Duodenal mucosa (tissue), 2 donors: ENCODE measurements at regions not wholly inside any gene's neighbourhood (a gene's known extent, or its start where the extent isn't known, plus 50 kb on each side); places are given as distances from the start of the nearest gene placed in this dataset.
"Not testable (repeated sequence)": the region's sequence is repeated elsewhere in the genome, so short reads cannot be mapped to it uniquely, and the experiment has no call there.

ENCODE experiments used
- H3K27ac ChIP-seq: one replicate; pipeline ENCODE4 v1.7.0; 2013; ENCODE audit warnings: low read depth, low read length
- H3K27me3 ChIP-seq, 2 donors: one replicate each; pipeline ENCODE4 v1.7.0; 2013; ENCODE audit warnings: low read length in 2 of 2, control low read depth in 1 of 2; ENCODE audit not compliant: insufficient read depth in 2 of 2, control insufficient read depth in 1 of 2
- H3K36me3 ChIP-seq, 2 donors: one replicate each; pipeline ENCODE4 v1.7.0; 2013; ENCODE audit warnings: low read length in 2 of 2, control low read depth in 1 of 2; ENCODE audit not compliant: insufficient read depth in 2 of 2, control insufficient read depth in 1 of 2
- H3K4me1 ChIP-seq, 2 donors: one replicate each; pipeline ENCODE4 v1.7.0; 2013; ENCODE audit warnings: low read length in 2 of 2, control low read depth in 1 of 2; ENCODE audit not compliant: insufficient read depth in 2 of 2, control insufficient read depth in 1 of 2
- H3K4me3 ChIP-seq, 2 donors: one replicate each; pipeline ENCODE4 v1.7.0; 2013; ENCODE audit warnings: low read length in 2 of 2, low read depth in 1 of 2
- H3K9ac ChIP-seq, 2 donors: one replicate each; pipeline ENCODE4 v1.7.0; 2013; ENCODE audit warnings: low read length in 2 of 2, low read depth in 1 of 2
- H3K9me3 ChIP-seq, 2 donors: one replicate each; pipeline ENCODE4 v1.7.0; 2013; ENCODE audit warnings: low read length in 2 of 2, control low read depth in 1 of 2; ENCODE audit not compliant: control insufficient read depth in 1 of 2

DNA sequence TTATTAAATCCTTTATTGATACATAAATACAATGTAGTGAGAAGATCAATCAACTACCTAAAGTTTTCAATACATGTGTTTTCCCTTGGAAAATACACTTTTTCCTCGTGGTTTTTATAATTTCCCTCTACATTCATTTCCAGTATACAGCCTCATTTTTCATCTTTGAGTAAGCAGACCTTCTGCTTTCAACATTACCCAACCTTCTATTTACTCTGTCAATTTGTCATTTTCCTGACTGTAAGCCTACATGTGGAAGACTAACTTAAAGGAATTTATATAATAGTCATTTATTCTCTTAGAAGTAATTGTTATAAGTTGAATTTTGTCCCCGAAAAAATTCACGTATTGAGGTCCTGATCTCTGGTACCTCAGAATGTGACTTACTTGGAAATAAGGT, 594.0 kb downstream of the NUP35 start:
- H3K9me3 ChIP-seq, result no peaks in the 10 kb centered on the region
- H3K4me1 ChIP-seq, result no peaks in the 10 kb centered on the region
- H3K9ac ChIP-seq, result no peak overlapping the region
- no peak overlapping the region for H3K27ac ChIP-seq
- H3K27me3 ChIP-seq, result no peaks in the 10 kb centered on the region
- no peaks in the 10 kb centered on the region for H3K36me3 ChIP-seq
- no peak overlapping the region for H3K4me3 ChIP-seq

DNA sequence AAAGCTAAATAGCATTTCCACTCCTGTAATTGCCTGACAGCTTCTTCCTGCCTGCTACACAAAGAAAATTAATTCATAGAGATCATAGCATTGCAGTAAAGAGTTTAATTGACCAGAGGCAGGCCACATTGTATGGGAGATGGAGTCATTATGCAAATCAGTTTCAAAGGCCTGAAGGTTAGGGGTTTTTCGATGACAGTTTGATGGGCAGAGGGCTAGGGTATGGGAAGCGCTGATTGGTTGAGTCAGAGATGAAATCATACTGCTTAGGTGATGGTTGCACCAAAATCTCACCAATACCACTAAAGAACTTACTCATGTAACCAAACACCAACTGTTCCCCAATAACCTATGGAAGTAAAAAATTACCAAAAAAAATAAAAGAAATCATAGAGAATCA, 599.0 kb downstream of the NUP35 start:
- Histone ChIP-seq H3K9ac (no peak overlapping the region), H3K27ac (no peak overlapping the region), H3K36me3 (no peaks in the 10 kb centered on the region), H3K9me3 (no peaks in the 10 kb centered on the region), H3K4me1 (no peaks in the 10 kb centered on the region), H3K4me3 (no peak overlapping the region), H3K27me3 (no peaks in the 10 kb centered on the region)

DNA sequence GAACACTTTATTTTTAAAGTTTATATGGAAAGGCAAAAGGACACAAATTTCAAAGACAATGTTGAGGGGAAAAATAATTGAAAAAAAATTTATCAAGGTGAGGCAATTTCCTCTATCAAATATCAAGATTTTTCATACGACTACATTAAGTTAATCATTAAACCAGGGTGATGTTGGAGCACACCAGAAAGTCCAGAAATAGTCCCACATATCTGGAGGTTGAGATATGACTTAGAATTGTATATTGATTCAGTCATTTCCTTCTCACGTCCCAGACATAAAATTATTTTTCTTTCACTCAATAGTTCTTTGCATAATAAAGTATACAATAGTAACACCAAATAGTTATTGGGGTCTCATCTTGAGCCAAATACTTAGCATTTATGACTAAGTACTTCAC, 605.1 kb downstream of the NUP35 start:
- no peaks in the 10 kb centered on the region for H3K27me3 ChIP-seq
- no peaks in the 10 kb centered on the region for H3K9me3 ChIP-seq
- no peaks in the 10 kb centered on the region for H3K36me3 ChIP-seq
- no peak overlapping the region for H3K27ac ChIP-seq
- no peak overlapping the region for H3K4me3 ChIP-seq
- H3K4me1 ChIP-seq, result no peaks in the 10 kb centered on the region
- no peak overlapping the region for H3K9ac ChIP-seq

DNA sequence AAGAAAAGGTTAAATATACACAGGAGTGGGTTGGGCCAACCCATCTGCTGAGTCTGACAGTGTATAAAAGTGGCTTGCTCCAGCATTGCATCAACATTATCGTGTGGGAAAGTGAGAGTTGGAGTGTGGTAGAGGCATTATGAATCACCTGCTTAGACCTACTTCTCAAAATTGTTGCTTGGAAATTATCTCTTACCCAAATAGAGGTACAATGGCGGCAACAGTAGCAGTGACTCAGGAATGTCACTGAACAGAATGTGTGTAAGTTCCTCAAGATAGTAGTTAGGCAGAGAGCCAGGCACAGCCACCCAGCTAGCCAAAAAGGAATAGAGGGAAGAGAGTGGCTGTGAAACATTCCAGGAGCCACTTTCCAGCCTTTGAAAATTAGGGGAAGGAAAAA, 616.0 kb downstream of the NUP35 start:
- H3K4me3 ChIP-seq, result no peak overlapping the region
- H3K27ac ChIP-seq, result no peak overlapping the region

DNA sequence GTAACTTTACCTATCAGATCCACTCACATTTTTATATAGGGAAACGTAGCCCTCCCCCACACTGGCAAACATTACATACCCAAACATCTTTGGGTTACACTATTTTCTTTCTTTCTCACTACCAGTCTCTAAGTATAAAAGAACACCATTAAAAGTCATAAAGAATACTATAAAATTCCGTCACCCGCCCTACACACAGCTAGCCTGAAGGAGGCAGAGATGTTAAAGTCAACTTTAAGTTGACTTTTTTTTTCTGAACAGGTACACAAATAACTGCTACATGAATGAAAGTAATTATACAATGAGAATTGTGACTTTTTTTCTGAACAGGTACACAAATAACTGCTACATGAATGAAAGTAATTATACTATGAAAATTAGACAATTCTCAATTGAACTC, 628.3 kb downstream of the NUP35 start:
- no peak overlapping the region for H3K9ac ChIP-seq
- H3K27me3 ChIP-seq, result no peaks in the 10 kb centered on the region
- no peak overlapping the region for H3K27ac ChIP-seq
- H3K4me3 ChIP-seq, result no peak overlapping the region
- H3K36me3 ChIP-seq, result no peaks in the 10 kb centered on the region
- no peaks in the 10 kb centered on the region for H3K9me3 ChIP-seq
- no peaks in the 10 kb centered on the region for H3K4me1 ChIP-seq

More for the DNA sequence above, 616.0 kb downstream of the NUP35 start:
- Histone ChIP-seq H3K36me3 (no peaks in the 10 kb centered on the region), H3K9me3 (no peaks in the 10 kb centered on the region), H3K4me1 (no peaks in the 10 kb centered on the region), H3K27me3 (no peaks in the 10 kb centered on the region), H3K9ac (no peak overlapping the region)

DNA sequence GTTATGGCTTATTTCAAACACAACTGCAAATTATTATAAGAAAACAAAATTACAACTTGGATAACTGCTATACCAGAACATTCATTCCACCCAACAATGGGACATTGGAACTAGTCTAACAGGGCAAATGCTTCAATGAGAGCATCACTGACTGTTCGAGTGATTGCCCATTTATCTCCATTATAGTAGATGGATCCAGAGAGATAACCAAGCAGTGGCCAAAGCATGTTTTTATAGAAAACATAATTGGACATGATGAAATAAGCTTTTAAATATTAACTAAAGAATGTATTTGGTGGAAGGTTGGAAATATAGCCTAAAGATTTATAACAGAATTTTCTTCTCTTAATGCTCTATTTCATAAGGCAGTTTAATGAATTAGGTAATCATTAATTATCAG, 634.8 kb downstream of the NUP35 start:
- H3K4me3 ChIP-seq, result no peak overlapping the region
- H3K4me1 ChIP-seq, result no peaks in the 10 kb centered on the region
- no peaks in the 10 kb centered on the region for H3K9me3 ChIP-seq
- H3K9ac ChIP-seq, result no peak overlapping the region
- H3K27ac ChIP-seq, result no peak overlapping the region
- H3K36me3 ChIP-seq, result no peaks in the 10 kb centered on the region
- H3K27me3 ChIP-seq, result no peaks in the 10 kb centered on the region

DNA sequence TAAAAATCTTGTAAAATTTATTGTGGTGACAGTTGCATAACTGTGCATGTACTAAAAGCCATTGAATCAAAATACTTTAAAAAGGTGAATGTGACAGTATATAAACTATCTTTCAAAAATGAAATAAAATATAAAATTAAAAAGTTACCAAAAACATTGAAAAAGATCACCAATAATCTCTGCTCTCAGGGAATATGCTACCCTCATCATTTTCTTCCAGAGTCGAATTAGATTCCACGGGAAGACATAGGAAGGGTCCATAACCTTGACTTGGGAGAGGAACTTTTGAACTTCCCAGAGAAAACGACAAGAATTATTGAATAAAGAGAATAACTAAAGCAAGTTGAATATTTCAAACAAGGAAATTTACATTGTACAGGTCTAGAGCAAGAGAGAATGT, 649.5 kb downstream of the NUP35 start:
- no peak overlapping the region for H3K27ac ChIP-seq
- no peak overlapping the region for H3K9ac ChIP-seq
- H3K9me3 ChIP-seq, result no peaks in the 10 kb centered on the region
- no peaks in the 10 kb centered on the region for H3K4me1 ChIP-seq
- H3K4me3 ChIP-seq, result no peak overlapping the region
- no peaks in the 10 kb centered on the region for H3K27me3 ChIP-seq
- no peaks in the 10 kb centered on the region for H3K36me3 ChIP-seq

DNA sequence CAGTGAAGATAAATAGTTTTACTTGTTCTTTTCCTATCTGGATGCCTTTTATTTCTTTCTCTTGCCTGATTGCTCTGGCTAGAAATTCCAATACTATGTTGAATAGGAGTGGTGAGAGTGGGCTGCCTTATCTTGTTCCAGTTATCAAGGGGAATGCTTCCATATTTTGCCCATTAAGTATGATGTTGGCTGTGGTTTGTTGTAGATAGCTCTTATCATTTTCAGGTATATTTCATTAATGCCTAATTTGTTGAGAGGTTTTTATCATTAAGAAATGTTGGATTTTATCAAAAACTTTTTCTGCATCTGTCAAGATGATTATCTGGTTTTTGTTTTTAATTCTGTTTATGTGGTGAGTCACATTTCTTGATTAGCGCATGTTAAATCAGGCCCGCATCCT, 655.8 kb downstream of the NUP35 start:
- H3K9ac ChIP-seq, result no peak overlapping the region
- no peaks in the 10 kb centered on the region for H3K9me3 ChIP-seq
- H3K27me3 ChIP-seq, result no peaks in the 10 kb centered on the region
- no peaks in the 10 kb centered on the region for H3K4me1 ChIP-seq
- H3K4me3 ChIP-seq, result no peak overlapping the region
- H3K36me3 ChIP-seq, result no peaks in the 10 kb centered on the region
- H3K27ac ChIP-seq, result no peak overlapping the region

DNA sequence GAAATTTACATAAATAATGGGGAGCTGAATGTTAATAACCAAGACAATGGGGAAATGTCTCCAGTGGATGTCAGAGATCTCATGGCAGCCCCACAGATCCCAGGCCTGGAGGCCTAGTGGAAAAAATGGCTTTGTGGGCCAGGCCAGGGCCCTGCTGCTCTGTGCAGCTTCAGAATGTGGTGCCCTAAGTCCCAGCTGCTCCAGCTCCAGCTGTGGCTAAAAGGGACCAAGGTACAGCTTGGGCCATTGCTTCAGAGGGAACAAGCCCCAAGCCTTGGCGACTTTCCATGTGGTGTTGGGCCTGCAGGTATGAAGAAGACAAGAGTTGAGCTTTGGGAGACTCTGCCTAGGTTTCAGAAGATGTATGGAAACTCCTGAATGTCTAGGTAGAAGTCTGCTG, 658.2 kb downstream of the NUP35 start:
- Histone ChIP-seq H3K36me3 (no peaks in the 10 kb centered on the region), H3K4me1 (no peaks in the 10 kb centered on the region), H3K9me3 (no peaks in the 10 kb centered on the region), H3K27ac (no peak overlapping the region), H3K9ac (no peak overlapping the region), H3K4me3 (no peak overlapping the region), H3K27me3 (no peaks in the 10 kb centered on the region)

DNA sequence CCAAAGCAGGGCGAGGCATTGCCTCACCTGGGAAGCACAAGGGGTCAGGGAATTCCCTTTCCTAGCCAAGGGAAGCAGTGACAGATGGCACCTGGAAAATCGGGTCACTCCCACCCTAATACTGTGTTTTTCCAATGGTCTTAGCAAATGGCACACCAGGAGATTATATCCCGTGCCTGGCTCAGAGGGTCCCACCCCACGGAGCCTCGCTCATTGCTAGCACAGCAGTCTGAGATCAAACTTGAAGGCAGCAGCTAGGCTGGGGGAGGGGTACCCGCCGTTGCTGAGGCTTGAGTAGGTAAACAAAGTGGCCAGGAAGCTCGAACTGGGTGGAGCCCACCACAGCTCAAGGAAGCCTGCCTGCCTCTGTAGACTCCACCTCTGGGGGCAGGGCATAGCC, 664.6 kb downstream of the NUP35 start:
- not testable (repeated sequence) for H3K27ac ChIP-seq, H3K4me3 ChIP-seq, H3K9ac ChIP-seq

DNA sequence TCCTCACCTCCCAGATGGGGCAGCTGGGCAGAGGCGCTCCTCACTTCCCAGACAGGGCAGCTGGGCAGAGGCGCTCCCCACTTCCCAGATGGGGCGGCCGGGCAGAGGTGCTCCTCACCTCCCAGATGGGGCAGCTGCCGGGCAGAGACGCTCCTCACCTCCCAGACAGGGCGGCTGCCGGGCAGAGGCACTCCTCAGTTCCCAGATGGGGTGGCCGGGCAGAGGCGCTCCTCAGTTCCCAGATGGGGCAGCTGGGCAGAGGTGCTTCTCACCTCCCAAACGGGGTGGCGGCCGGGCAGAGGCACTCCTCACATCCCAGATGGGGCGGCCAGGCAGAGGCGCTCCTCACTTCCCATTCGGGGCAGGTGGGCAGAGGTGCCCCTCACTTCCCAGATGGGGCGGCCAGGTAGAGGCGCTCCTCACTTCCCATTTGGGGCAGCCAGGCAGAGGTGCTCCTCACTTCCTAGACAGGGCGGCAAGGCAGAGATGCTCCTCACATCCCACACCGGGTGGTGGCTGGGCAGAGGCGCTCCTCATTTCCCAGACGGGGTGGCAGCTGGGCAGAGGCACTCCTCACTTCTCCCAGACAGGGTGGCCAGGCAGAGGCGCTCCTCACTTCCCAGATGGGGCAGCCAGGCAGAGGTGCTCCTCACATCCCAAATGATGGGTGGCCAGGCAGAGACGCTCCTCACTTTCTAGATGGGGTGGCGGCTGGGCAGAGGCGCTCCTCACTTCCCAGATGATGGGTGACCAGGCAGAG, 668.1 kb downstream of the NUP35 start:
- not testable (repeated sequence) for H3K27me3 ChIP-seq, H3K36me3 ChIP-seq, H3K4me3 ChIP-seq, H3K4me1 ChIP-seq, H3K27ac ChIP-seq, H3K9me3 ChIP-seq, H3K9ac ChIP-seq

More for the DNA sequence above, 664.6 kb downstream of the NUP35 start:
- not testable (repeated sequence) for H3K9me3 ChIP-seq, H3K36me3 ChIP-seq, H3K27me3 ChIP-seq, H3K4me1 ChIP-seq
